ENCODE measurements at regions not wholly inside any gene's neighbourhood (a gene's known extent, or its start where the extent isn't known, plus 50 kb on each side); places are given as distances from the start of the nearest gene placed in this dataset.

DNA sequence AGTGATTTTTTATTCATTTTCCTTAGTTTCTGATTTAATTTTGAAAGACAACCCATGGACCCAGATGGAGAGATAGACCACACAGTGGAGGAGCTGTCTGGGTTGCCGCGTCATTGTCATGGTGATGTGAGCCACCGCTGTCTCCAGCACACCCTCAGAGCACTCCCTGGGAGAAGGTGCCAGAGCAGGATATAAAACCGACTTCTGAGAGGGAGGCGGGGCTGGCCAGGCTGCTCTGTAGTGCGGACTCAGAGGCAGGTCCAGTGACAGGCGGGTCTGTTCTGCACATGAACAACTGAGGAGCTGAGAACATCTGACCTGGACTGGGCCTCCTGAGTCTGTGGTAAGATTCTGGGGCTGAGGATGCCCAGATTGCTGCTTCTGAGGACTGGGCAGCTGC, 216.3 kb upstream of the NLRP1 start:
- H3K27ac ChIP-seq (replicated peaks): no peak overlapping the region
- DNase-seq (ENCODE audit: low read depth in 1 of 2, low spot score in 1 of 2): no peak
- no peak overlapping the region for H3K4me3 ChIP-seq (replicated peaks; ENCODE audit: insufficient read depth, low read length)
- TF ChIP-seq, protein P1, sequence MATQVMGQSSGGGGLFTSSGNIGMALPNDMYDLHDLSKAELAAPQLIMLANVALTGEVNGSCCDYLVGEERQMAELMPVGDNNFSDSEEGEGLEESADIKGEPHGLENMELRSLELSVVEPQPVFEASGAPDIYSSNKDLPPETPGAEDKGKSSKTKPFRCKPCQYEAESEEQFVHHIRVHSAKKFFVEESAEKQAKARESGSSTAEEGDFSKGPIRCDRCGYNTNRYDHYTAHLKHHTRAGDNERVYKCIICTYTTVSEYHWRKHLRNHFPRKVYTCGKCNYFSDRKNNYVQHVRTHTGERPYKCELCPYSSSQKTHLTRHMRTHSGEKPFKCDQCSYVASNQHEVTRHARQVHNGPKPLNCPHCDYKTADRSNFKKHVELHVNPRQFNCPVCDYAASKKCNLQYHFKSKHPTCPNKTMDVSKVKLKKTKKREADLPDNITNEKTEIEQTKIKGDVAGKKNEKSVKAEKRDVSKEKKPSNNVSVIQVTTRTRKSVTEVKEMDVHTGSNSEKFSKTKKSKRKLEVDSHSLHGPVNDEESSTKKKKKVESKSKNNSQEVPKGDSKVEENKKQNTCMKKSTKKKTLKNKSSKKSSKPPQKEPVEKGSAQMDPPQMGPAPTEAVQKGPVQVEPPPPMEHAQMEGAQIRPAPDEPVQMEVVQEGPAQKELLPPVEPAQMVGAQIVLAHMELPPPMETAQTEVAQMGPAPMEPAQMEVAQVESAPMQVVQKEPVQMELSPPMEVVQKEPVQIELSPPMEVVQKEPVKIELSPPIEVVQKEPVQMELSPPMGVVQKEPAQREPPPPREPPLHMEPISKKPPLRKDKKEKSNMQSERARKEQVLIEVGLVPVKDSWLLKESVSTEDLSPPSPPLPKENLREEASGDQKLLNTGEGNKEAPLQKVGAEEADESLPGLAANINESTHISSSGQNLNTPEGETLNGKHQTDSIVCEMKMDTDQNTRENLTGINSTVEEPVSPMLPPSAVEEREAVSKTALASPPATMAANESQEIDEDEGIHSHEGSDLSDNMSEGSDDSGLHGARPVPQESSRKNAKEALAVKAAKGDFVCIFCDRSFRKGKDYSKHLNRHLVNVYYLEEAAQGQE (IDR thresholded peaks at IDR 0.05; ENCODE audit: insufficient replicate concordance, low read depth): no peak
- TF ChIP-seq, protein P2, sequence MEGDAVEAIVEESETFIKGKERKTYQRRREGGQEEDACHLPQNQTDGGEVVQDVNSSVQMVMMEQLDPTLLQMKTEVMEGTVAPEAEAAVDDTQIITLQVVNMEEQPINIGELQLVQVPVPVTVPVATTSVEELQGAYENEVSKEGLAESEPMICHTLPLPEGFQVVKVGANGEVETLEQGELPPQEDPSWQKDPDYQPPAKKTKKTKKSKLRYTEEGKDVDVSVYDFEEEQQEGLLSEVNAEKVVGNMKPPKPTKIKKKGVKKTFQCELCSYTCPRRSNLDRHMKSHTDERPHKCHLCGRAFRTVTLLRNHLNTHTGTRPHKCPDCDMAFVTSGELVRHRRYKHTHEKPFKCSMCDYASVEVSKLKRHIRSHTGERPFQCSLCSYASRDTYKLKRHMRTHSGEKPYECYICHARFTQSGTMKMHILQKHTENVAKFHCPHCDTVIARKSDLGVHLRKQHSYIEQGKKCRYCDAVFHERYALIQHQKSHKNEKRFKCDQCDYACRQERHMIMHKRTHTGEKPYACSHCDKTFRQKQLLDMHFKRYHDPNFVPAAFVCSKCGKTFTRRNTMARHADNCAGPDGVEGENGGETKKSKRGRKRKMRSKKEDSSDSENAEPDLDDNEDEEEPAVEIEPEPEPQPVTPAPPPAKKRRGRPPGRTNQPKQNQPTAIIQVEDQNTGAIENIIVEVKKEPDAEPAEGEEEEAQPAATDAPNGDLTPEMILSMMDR (IDR thresholded peaks at IDR 0.05; ENCODE audit: insufficient read depth, low read length): no peak
- no peak for TF ChIP-seq POLR2AphosphoS5 (IDR thresholded peaks at IDR 0.05; ENCODE audit: low read depth)
- no peaks in the 10 kb centered on the region for H3K27me3 ChIP-seq (ENCODE audit: insufficient read depth, poor library complexity, severe bottlenecking)

DNA sequence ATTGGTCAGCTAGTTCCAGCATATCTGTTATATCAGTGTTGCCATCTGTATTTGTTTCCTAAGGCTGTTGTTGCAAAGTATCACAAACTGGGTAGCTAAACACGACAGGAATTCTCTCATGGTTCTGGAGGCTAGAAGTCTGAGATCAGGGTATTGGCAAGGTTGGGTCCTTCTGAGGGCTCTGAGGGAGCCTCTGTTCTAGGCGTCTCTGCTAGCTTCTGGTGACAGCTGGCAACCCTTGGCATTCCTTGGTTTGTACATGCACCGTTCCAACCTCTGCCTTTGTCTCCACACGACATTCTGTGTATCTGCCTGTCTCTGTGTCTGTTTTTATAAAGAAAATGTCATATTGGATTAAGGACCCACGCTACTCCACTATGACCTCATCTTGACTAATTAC, 219.9 kb upstream of the NLRP1 start:
- TF ChIP-seq, protein P1 (IDR thresholded peaks at IDR 0.05; ENCODE audit: insufficient replicate concordance, low read depth): no peak
- Histone ChIP-seq H3K27me3 (ENCODE audit: insufficient read depth, poor library complexity, severe bottlenecking) (no peaks in the 10 kb centered on the region), H3K4me3 (replicated peaks; ENCODE audit: insufficient read depth, low read length) (no peak overlapping the region), H3K27ac (replicated peaks) (no peak overlapping the region)
- DNase-seq (ENCODE audit: low read depth in 1 of 2, low spot score in 1 of 2): no peak

DNA sequence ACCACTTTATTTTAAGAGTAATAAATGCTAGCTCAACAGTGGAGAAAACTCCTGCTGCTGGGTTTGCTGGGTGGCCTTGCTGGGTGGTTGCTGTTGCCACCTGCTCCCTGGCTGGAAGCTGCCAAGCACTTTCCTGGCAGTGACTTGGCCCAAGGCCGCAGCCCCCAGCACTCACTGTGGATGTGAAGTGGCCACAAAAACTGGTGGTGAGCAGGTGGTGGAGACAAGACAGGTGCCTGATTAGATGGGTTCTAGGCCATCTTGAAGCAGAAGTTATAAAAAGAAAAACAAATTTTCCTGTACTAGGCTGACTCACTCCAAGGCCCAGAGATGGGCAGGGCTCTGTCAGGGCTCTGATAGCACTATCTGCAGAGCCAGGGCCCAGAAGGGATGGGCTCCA, 224.7 kb upstream of the NLRP1 start:
- no peak for DNase-seq (ENCODE audit: low read depth in 1 of 2, low spot score in 1 of 2)
- Histone ChIP-seq H3K27me3 (ENCODE audit: insufficient read depth, poor library complexity, severe bottlenecking) (no peaks in the 10 kb centered on the region), H3K27ac (replicated peaks) (no peak overlapping the region), H3K4me3 (replicated peaks; ENCODE audit: insufficient read depth, low read length) (no peak overlapping the region)
- TF ChIP-seq, protein P1 (IDR thresholded peaks at IDR 0.05; ENCODE audit: insufficient replicate concordance, low read depth): no peak
- TF ChIP-seq POLR2AphosphoS5 (IDR thresholded peaks at IDR 0.05; ENCODE audit: low read depth) (no peak), SPI1 (IDR thresholded peaks at IDR 0.05; ENCODE audit: borderline replicate concordance, low read depth) (no peak), GABPA (IDR thresholded peaks at IDR 0.05; ENCODE audit: low read depth) (no peak)
- TF ChIP-seq, protein P2 (IDR thresholded peaks at IDR 0.05; ENCODE audit: insufficient read depth, low read length): no peak

DNA sequence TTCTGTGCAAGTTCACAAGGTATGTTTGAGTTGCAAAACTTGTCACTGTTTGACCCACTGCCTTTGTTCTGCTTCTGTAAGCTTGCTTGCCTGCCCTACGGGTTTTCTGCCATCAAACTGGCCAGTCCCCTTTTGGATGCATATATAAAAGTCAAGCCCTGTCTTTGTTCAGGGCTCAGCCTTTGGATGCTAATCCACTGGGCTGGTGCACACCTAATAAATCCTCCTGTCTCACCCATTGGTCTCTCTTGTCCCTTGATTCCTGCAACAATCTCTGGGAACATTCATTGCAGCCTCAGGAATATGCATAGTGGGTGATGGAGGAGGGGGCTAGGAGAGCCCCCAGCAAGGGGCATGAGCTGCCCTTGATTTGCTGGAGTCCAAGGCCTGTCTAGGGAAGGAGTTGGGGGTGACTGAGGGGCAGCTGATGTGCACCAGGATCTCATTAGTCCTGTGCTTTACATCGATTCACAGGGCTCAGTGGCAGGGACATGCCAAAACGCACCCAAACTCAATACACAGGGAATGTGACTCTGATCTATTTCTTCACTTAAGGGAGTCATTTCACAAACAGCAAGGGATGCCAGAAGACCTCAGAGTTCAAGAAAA, 225.4 kb upstream of the NLRP1 start:
- Histone ChIP-seq H3K27me3 (ENCODE audit: insufficient read depth, poor library complexity, severe bottlenecking) (no peaks in the 10 kb centered on the region), H3K4me3 (replicated peaks; ENCODE audit: insufficient read depth, low read length) (no peak overlapping the region), H3K27ac (replicated peaks) (no peak overlapping the region)
- no peak for DNase-seq (ENCODE audit: low read depth in 1 of 2, low spot score in 1 of 2)
- TF ChIP-seq, protein P1 (IDR thresholded peaks at IDR 0.05; ENCODE audit: insufficient replicate concordance, low read depth): no peak
- TF ChIP-seq SPI1 (IDR thresholded peaks at IDR 0.05; ENCODE audit: borderline replicate concordance, low read depth) (no peak), GABPA (IDR thresholded peaks at IDR 0.05; ENCODE audit: low read depth) (no peak), POLR2AphosphoS5 (IDR thresholded peaks at IDR 0.05; ENCODE audit: low read depth) (no peak)
- TF ChIP-seq, protein P2 (IDR thresholded peaks at IDR 0.05; ENCODE audit: insufficient read depth, low read length): no peak

Measured in HL-60 (cell line).